HG02885 (cell line): ENCODE measurements at regions not wholly inside any gene's neighbourhood (a gene's known extent, or its start where the extent isn't known, plus 50 kb on each side); places are given as distances from the start of the nearest gene placed in this dataset.
"Not testable (repeated sequence)": the region's sequence is repeated elsewhere in the genome, so short reads cannot be mapped to it uniquely, and the experiment has no call there.

ENCODE experiments used
- ATAC-seq: cut with Tn5 transposase; IDR thresholded peaks from one replicate; pipeline ENCODE4 v1.9.1; 2021; ENCODE audit warnings: mild to moderate bottlenecking; ENCODE audit not compliant: unreplicated experiment, poor library complexity

DNA sequence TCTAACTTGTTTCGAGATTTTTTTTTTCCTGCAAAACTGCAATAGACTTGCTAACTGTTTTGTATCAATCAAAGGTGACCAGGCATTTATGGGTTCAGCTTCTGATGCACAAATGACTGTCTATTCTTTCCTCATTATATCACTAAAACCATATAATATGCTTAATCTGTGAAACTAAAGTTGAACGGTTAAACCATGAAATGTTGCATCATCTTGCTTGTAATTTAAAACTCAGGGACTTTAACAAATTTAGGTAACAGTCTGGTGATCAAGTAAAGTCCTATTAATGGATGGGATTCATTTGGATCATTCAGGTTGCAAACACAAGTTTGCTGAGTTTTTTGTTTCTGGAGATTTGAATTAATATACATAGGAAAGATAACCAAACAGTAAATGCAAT is 232.0 kb upstream of the LUZP2 start:
- no peak for ATAC-seq

DNA sequence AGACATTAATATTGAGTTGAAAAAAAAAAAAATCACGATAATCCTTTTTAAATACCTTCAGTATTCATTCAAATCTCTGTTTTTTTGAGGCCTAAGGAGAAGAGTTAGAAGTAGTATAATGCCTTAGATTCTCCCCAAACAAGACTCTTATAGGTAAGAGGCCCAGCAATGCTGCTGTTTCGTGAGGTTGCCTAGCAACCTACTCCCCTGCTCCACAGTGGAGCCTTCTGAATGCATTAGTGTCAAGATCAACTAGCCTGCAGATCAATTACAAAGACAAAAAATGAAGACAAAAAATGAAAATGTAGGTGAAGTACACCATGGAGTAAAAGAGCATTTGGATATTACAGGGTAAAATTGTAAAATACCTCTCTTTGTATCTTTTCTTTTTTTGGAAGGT is 229.8 kb upstream of the LUZP2 start:
- no peak for ATAC-seq

- ATAC-seq, result no peak
These were observed 225.1 kb upstream of the LUZP2 start for GRCh38 chr11:24271798-24272197.

GRCh38 chr11:24274214-24274781 is 222.6 kb upstream of the LUZP2 start:
- ATAC-seq, result not testable (repeated sequence)

DNA sequence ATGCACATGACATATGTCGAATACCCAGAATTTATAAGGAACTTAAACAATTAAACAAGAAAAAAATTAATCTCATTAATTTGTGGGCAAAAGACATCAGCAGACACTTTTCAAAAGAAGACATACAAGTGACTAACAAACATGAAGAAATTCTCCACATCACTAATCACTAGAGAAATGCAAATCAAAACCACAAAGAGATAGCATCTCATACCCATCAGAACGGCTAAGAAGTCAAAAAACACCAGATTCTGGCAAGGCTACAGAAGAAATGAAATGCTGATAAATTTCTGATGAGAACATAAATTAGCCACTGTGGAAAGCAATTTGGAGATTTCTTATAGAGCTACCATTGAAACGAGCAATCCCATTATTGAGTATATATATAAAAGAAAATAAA is 210.6 kb upstream of the LUZP2 start:
- no peak for ATAC-seq

DNA sequence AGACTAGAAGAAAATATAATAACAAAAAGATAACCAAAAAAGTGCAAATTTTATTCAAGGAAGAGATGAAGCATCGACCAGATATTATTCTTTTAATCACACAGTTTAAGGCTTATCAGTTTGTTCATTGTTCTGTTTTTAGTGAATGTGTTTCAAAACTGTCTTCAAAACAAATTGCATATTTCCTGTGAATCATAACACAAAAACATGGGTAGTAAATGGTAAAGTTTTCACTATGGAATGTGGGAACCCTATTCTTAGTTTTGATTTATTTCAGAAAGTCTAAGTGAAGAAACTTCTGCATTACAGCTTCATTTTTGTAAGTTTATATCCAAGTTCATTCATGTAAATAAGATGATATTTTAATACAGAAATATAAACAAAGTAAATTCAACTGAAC is 207.6 kb upstream of the LUZP2 start:
- ATAC-seq, result no peak

DNA sequence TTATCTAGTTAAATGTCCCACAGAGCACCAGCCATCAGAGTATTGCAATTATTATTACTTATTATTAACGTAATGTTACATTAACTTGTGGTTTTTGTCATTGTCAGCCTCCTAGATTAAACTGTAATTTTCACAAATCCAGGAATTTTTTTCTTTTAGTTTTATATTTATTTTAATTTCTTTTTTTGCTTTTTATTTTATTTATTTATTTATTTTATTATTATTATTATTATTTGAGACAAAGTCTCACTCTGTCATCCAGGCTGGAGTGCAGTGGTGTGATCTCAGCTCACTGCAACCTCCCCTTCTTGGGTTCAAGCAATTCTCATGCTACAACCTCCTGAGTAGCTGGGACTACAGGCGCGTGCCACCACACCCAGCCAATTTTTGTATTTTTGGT is 202.9 kb upstream of the LUZP2 start:
- ATAC-seq, result no peak

DNA sequence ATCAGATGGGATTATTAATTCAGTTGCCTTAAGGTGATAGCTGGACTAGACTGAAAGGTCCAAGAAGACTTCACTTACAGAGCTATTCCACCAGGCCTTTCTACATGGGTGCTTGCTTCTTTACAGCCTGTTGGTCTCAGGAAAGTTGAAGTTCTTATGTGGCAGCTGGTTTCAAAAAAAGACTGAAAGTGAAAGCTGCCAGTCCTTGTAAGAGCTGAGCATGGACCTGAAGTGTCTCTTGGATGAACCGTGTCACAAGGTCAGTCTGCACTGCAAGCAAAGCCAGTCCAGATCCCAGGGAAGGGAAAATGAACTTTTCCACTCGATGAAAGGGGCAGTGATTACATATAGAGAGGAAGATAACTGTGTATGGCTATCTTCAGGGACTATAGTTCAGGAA is 201.5 kb upstream of the LUZP2 start:
- no peak for ATAC-seq

DNA sequence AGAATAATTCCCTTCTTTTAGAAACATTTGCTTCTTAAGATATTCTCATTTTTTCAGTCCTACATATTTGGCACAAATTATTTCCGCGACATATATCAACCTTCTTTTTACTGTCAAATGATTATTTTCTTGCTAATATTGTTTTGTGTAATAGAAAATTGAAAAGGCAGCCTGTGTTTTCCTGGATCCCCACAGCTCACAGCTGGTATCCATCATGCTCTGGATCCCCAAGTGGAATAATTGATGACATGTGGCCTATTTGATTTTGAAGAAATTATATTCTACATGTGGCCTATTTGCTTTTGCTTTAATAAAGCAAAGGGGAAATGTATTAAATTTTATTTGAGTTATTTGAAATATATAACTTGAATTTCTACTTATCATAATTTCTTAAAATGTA is 199.4 kb upstream of the LUZP2 start:
- no peak for ATAC-seq

DNA sequence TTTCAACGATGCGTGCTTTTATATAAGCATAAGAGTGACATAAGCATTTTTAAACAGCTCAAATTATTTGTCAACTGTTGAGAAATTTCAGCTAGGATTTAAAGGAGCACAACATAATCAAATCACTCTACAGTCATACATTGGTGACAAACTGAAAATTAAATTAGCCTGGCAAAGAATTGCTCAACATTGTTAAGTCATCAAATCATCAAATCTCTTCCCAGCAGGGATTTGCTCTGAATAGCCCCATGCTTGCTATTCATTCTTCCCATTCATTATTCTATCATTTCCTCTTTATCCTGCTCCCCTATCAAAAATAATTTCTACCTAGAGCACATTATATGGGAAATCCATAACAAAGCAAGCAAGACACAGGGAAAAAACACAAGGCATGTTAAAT is 198.7 kb upstream of the LUZP2 start:
- ATAC-seq, result no peak

GRCh38 chr11:24311974-24312373 is 184.9 kb upstream of the LUZP2 start:
- ATAC-seq, result no peak

DNA sequence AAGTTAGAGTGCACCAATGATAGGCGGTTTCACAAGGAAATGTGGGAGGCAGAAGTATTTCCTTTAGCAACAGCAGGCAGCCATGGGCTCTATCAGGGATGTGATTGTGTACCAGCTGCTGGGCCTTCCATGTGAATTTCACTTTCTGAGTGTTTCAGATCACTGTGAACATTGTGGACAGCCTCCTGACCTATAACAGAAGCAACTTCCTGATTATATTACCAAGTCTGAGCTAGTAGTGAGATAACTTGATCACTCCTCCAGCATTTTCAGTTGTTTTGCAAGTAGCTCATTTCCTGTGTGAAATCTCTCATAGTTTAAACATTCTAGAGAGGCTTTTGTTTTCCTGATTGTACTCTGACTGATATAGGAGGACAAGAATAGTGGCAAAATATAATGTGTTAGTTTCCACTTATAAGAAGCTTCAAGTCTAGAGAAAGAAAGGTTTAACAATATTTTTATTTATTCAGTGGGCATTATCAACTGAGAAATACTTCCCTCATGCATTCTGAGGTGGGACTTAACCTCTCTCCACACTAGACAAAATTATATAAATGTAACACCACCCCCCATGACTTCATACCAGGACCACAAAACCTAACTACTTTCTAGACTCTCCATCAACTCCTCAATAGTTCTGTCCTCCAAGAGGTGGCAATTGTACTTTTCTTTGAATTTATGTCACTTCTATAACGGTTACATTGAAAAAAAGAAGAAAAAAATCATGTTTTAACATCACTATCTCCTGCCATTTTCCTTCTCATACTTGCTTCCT is 184.2 kb upstream of the LUZP2 start:
- ATAC-seq, result no peak

DNA sequence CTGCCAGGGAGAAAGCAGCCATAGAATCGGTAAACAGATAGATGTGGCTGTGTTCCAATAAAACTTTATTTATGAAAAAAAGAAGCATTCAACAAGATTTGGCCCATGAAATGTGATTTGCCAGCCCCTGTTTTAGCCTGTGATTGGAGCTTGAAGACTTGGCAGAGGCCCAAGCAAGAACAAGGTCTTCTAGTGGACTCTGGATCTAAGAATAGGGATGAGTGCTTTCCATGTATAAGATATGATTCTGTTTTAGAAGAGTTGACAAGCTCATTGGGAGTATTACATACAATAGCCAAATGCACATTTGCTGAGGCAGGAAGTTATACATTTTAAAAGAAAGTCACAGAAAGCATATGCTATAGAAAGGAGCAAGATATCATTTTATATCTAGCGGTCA is 175.6 kb upstream of the LUZP2 start:
- ATAC-seq, result no peak

DNA sequence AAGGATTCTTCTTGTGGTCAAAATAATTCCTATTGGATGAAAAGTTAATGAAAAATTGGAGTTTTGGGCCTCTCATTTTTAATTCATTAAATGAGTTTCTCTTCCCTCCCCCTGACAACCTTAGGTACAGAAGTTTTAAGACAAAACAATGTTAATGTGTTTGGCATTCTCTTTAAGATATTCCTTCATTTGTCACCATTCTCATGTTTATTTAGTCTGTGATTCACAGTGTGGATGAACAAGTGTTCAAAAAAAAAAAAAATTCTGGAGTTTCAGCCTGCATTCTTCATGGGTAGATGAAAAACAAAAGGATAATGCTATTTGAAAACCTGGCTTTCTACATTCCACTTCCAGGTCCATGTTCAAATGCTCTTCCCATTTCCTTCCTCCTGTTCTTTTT is 172.6 kb upstream of the LUZP2 start:
- ATAC-seq, result no peak

GRCh38 chr11:24344222-24344621 is 152.6 kb upstream of the LUZP2 start:
- no peak for ATAC-seq

DNA sequence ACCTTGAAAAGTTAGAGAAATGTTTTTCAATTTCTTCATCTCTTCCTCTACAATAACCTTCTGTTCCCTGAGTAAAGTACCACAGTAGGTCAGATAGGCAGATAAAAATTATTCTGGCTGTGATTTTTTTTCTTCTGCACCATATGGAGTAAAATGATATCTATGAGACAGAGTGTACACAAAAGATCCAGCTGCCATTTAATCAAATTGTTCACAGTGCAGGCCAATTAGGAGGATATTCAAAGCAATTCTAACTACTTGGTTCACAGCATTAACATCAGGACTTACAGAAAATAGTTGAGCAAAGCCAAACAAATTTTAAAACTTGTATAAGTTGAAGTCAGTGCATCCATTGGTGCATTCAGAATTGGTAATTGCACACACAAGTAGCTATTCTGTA is 147.9 kb upstream of the LUZP2 start:
- ATAC-seq, result no peak

DNA sequence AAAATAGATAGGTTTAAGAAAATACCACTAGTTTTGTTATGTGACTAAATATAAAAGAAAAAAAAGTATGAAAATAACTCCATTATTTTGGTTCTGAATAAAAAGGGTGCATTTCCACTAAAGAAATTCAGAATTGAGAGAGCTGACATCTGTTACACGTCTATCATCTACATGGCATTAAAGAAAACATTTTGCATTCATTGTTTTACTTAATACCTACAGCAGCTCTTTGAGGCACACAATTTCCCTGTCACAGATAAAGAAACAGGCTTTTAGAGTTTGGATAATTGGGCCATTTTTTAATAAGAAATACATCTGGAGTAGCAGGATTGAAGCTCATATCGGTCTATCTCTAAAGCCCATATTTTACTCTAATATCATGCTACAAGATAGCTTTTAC is 145.7 kb upstream of the LUZP2 start:
- ATAC-seq, result no peak

- ATAC-seq, result no peak
These were observed 140.4 kb upstream of the LUZP2 start for GRCh38 chr11:24356501-24356900.

DNA sequence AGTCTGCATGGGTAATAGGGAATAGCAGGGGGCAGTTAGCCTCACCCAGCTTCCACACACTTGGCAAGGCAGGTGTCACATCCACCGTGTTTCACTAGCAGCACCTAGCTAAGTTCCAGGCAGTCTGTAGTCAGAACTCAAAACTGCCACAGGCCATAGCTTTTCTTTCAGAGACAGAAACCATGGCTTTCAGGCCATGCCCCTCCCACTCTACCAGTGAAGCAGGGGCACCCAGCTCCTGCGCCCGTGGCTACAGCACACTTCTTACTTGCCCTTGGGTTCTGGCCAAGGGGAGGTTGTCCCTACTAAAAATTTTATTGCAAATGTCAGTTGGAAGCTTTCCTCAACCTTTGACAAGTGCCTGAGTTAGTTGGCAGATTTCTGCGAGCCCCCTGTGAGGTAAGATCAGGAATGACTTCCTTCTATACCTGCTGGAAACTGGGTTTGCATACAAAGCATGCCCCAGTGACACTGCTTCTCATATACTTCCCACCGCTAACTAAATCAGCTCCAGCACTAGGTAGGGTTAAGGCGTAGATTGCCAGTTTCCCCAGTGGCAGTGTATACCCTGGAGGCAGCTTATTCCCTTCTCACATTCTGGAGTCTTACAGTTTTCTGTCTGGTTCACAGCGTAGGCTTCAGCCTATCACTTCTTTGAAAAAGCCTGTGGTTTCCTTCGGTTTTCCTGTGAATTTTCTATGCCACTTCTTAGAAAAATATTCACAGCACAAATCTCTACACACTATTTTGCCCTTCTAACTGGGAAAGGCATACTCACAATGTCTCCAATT is 139.0 kb upstream of the LUZP2 start:
- no peak for ATAC-seq

DNA sequence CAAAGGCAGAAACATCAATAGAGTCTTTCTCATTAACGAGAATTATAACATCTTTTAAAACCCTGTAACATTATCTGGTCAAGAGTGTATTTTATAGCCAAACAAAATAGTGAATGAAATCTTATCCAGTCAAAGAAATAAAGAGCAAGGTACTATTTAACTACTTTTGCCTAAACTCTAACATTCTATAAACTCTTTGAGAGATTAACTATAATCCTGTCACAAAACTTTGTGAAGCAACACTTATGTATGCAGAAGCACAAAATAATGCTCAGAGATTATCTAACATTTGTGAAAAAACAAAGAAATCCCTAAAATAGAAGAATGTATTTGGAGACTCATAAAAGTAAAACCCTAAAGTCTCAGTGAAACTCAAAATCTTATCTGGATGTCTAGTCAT is 124.4 kb upstream of the LUZP2 start:
- ATAC-seq, result no peak

- no peak for ATAC-seq
These were observed 123.3 kb upstream of the LUZP2 start for GRCh38 chr11:24373516-24373915.

DNA sequence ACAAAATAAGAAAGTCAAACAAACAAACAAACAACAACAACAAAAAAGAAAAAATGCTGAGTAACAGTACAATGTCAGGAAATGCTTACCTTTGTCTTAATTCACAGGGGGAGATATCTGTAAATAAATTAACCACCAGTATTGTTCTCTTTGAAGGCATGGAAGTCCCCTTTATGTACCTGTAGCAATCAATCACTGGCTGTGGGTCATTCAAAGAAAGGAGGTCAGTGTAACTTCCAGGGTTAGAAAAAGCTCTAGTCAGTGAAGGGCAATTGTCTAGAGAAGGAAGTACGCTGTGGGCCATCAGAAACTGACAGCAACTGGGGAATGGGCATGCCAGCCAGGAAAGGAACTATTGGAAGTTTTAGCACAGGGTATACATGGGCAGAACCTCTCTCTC is 121.5 kb upstream of the LUZP2 start:
- no peak for ATAC-seq
